Muscle of back (tissue), 3 donors: ENCODE measurements at regions not wholly inside any gene's neighbourhood (a gene's known extent, or its start where the extent isn't known, plus 50 kb on each side); places are given as distances from the start of the nearest gene placed in this dataset.
A peak's percentile ranks its signal among the peaks of the same experiment; 100 is the strongest.

ENCODE experiments used
- DNase-seq, 3 donors: peaks; one replicate each; pipeline versions ENCODE4 v3.0.0 to v3.0.0-alpha.2; 2013

DNA sequence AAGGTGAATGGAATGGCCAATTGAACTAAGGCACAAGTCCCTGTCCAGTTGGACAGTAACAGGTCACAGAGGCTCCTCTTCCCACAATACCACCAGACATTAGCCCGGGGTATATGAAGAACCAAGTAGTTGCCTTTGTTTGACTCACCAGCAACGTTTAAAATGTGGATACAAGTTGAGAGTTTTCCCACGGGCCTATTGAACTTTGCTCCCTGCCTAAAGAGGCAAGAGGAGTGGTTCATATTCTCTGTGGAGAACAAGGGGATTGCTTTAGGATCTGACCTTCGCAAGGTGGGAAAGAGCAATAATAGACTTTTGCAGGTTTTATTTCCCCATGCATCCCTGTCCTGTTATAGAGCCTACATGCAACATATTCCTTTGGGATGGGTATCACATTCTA, 177.2 kb downstream of the POU4F1 start:
- no peak for DNase-seq

GRCh38 chr13:78420814-78421213, 182.5 kb downstream of the POU4F1 start:
- no peak for DNase-seq

DNA sequence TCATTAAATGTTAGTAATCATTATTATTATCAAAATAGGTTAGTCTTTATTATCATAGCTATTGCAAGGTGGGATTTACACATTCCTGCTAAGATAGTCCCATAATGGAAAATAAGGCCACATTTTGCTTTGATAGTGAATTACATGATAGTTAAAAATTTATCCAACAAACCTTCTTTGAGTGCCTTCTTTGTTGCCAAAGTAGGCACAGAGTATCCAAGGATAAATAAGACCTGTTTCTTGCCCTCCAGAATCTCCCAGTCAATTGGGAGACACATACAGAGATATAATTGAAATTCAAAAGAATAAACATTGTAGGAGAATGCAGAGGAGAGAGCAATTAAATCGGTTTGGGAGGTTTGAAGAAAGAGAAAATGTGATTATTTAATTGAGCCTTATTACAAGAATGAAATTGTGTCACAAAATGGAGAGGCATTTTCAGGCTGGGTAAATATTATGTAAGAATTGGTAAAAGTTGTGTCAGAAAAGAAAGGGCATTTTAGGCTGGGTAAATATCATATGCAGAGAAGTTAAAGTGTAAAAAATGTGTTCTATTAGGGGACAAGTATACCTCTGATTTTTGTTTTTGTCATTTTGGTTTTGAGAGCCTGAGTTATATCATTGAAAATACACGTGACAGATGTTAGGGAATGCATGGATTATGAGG, 189.3 kb downstream of the POU4F1 start:
- DNase-seq, result no peak

- DNase-seq, result no peak
Measured at GRCh38 chr13:78410847-78411246, 192.5 kb downstream of the POU4F1 start.

- no peak for DNase-seq
Measured at GRCh38 chr13:78410164-78410563, 193.2 kb downstream of the POU4F1 start.

GRCh38 chr13:78409172-78409571, 194.2 kb downstream of the POU4F1 start:
- no peak for DNase-seq

GRCh38 chr13:78404846-78405360, 198.4 kb downstream of the POU4F1 start:
- no peak for DNase-seq

DNA sequence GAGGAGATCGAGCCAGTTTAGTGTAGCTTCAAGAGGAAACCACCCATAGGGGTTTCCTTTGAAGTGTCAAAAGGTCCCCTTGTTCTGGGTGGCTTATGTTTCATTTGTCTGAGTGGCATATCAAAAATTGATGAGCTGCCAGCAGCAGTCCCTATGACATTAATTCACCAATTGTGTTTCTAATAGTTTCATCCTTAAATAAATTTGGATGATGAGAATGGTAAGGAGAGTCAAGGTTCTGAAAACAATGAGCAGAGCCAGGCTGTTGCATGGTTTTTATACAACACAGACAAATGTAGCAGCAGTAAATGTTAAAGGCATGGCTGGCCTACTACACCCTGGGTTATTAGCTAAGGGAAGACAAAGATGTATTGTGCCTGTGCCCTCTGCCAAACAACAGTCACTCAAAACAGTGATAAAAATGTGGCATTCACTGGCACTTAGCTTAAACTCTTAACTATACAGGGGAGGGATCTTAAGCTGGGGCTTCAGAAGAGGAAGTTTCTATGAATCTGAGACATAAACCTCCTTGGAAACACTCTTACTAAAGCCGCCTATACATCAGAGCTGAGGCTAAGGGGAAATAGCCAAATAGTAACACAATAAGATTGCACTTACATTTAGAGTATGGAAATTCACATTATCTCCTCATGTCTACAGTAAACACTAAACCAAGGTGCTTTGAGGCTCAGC, 200.5 kb downstream of the POU4F1 start:
- DNase-seq, result no peak

GRCh38 chr13:78401873-78402707, 201.3 kb downstream of the POU4F1 start:
- no peak for DNase-seq

- DNase-seq, result no peak
Measured at GRCh38 chr13:78398743-78399410, 204.5 kb downstream of the POU4F1 start.

DNA sequence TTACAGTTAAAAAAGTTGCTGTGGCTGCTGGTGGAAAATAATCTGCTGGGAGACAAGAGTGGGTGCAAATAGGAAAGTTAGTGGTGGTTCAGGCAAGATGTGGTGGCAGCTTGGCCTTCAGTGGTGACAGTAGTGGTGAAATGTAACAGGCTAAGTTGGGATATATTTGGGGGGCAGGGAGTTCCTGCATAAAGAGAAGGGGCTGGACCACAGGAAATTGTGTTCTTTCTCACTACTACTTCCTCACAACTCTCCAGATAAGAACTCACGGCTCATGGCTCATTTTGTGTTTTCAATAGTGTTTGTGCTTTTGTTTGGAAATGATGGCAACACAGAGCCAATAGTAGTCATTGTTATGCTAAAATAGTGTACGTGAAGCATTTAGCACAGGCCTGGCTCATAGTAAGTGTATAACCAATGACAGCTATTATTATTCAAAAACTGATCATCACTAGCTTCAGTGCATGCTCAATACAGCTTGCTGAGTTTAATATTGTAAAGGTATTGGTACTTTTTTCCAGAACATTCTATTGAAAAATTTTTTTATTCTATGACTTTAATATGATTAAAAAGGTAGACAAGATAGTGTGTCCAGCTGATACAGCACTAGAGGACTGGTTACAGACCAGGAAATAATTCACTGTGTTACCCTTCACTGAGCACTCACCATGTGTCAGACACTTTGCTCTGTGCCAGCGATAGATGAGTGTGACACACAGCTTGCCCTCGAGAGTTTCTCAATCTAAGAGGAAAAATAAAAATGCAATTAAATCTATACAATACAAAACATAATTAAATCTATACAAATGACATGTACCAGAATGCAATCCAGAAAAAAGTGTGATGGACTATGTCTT, 209.8 kb downstream of the POU4F1 start:
- no peak for DNase-seq

DNA sequence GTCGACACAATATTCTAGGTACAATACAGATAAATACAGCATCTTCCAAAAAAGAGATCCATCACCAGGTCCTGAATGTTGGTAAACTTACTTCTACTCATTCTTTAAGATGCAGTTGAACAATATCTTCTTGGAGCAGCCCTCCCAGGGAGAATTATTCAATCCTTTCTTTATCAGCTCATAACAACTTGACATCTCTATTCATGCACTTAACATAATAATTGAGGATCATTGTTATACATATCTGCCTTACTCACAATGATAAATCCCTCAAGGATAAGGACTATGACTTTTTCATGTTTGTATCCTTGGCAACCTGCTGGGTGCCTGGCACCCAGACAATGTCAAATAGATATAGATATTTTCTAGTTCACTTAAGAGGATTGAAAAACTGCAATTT, 219.5 kb downstream of the POU4F1 start:
- no peak for DNase-seq

DNA sequence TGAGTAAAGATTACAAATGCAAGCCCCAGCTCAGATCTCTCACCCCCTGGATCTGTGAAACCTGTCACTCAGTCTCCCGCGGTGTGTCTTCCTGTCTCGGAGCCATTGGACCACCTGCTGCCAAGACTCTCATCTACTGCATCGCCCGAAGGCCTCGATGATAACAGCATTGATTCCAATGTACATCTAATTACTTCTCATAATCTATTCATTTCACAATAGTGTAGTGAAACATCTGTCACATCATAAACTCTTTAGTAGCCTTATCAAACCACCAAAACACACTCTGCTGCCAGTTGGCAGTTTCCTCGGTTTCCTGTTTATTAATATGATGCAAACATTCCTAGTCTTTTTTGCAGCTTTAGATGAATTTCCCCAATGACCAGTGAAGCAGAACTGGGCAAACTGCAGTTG, 220.3 kb downstream of the POU4F1 start:
- peak in 2 of 3 donors; percentile 13 to 59 for DNase-seq

GRCh38 chr13:78382491-78382890, 220.9 kb downstream of the POU4F1 start:
- DNase-seq, result peak in 1 of 3 donors; percentile 43

GRCh38 chr13:78376822-78377221, 226.5 kb downstream of the POU4F1 start:
- DNase-seq, result no peak

DNA sequence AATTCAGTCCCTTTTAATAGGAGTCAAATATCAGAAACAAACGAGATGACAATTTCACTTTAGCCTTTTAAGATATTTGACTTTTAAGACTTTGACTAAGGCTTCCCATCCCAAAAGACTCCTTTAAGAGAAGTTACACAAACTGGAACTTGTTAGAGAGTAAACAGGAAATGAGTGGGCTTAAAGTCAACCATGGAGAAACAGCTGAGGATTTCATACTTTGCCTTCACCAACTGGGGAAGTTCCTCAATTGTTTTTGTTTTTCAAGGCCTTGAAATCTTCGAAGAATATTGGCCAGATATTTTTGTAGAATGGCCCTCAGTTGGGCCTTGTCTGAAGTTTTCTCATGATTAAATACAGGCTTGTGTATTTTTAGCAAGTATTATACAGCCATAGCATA, 227.3 kb downstream of the POU4F1 start:
- no peak for DNase-seq

DNA sequence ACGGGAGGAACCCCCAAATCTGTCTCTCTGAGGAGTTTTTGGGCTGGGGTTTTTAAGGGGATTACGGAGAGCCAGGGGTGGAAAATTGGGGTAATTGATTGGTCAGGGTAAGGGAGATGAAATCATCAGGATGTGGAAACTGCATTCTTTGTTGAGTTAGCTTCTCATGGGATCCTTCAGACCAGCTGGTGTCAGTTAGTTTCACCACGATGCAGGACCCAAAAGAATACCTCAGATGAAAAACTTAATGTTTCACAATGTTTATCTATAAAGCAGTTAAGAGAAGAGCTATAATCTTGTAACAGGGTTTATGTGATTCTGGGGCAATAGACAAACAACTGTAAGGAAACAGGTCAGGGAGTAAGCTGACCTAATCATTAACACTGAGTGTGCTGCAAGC, 230.8 kb downstream of the POU4F1 start:
- DNase-seq, result peak; percentile 38 to 78 (median 44)

DNA sequence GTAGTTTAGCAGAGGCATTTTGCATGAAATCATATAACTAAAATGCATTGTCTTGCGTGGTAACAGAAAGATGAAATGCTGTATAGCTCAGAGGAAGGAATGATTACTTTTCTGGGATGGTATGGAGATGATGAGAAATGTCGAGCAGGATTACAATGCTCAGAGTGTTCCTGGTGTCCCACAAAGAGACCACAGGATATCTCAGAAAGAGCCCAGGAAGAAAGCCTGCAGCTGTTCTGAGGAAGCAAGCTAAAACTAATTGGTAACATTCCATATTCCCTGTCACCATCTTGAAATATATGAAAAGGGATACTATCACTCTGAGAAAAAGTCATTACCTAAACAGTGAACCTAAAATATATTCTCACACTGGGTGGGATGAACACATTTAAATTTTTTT, 233.1 kb downstream of the POU4F1 start:
- DNase-seq, result no peak

GRCh38 chr13:78364711-78365110, 238.6 kb downstream of the POU4F1 start:
- DNase-seq, result no peak

DNA sequence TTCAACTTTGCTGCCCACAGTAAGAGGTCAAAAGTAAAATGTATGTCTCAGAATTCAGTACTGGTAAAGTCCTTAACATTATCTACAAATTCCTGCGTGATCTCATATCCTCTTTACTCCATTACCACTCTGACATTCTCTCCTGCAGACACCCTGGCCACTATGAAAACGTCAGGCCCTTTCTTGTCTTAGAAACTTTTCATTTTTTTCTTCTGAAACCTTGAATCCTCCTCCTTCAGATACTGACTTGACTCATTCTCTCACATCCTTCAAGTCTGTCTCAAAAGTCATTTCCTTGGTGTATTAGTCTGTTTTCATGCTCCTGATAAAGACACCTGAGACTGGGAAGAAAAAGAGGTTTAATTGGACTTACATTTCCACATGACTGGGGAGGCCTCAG, 262.3 kb downstream of the POU4F1 start:
- no peak for DNase-seq

GRCh38 chr13:78339927-78340326, 263.4 kb downstream of the POU4F1 start:
- no peak for DNase-seq
